HUES6 (cell line): ENCODE measurements at regions not wholly inside any gene's neighbourhood (a gene's known extent, or its start where the extent isn't known, plus 50 kb on each side); places are given as distances from the start of the nearest gene placed in this dataset.
"Not testable (repeated sequence)": the region's sequence is repeated elsewhere in the genome, so short reads cannot be mapped to it uniquely, and the experiment has no call there.

Experiments used
- H3K27ac ChIP-seq: 2 replicates; pipeline ENCODE4 v1.7.0; 2013; ENCODE audit warnings: low read depth, mild to moderate bottlenecking, low read length, inconsistent platforms
- H3K27me3 ChIP-seq: 2 replicates; pipeline ENCODE4 v1.6.1; 2013; ENCODE audit warnings: low read length; ENCODE audit not compliant: control insufficient read depth, insufficient read depth
- H3K36me3 ChIP-seq: 2 replicates; pipeline ENCODE4 v1.6.1; 2013; ENCODE audit warnings: low read length; ENCODE audit not compliant: control insufficient read depth, insufficient read depth
- H3K4me1 ChIP-seq: 2 replicates; pipeline ENCODE4 v1.6.1; 2013; ENCODE audit warnings: low read length; ENCODE audit not compliant: control insufficient read depth, insufficient read depth
- H3K4me3 ChIP-seq: 2 replicates; pipeline ENCODE4 v1.5.1; 2013; ENCODE audit warnings: low read depth, low read length
- H3K9ac ChIP-seq: one replicate; pipeline ENCODE4 v1.6.1; 2013; ENCODE audit warnings: mild to moderate bottlenecking, low read length
- H3K9me3 ChIP-seq: 2 replicates; pipeline ENCODE4 v1.6.1; 2013; ENCODE audit warnings: low read depth, low read length; ENCODE audit not compliant: control insufficient read depth, insufficient read depth

DNA sequence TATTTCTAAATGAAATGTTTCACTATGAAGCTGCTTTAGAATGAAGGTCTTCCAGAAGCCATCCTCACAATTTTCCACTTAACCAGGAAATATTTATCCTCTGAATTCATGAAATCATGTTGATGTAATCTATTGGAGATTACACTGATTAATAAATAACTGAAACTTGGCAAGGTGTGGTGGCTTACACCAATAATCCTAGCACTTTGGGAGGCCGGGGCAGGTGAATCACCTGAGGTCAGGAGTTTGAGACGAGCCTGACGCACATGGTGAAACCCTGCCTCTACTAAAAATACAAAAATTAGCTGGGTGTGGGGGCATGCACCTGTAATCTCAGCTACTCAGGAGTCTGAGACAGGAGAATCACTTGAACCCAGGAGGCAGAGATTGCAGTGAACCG, 73.8 kb upstream of the DAPK1 start:
- not testable (repeated sequence) for H3K9ac ChIP-seq, H3K27ac ChIP-seq, H3K4me3 ChIP-seq, H3K4me1 ChIP-seq, H3K27me3 ChIP-seq
- peaks cover 38% of the 10 kb centered on the region for H3K9me3 ChIP-seq
- peaks cover 30% of the 10 kb centered on the region for H3K36me3 ChIP-seq

- H3K9ac ChIP-seq = no peak overlapping the region
- no peak overlapping the region for H3K4me3 ChIP-seq
Measured at GRCh38 chr9:87425202-87425601, 72.5 kb upstream of the DAPK1 start.

GRCh38 chr9:87427851-87428506, 69.7 kb upstream of the DAPK1 start:
- Histone ChIP-seq H3K9ac (no peak overlapping the region), H3K4me1 (0 out of 2 replicates have a peak, but pooled peaks cover 4% of the 10 kb centered on the region), H3K36me3 (peaks cover 4% of the 10 kb centered on the region; the same call in 1 of the 2 replicates), H3K27me3 (no peaks in the 10 kb centered on the region), H3K27ac (no peak overlapping the region), H3K9me3 (peaks cover 20% of the 10 kb centered on the region), H3K4me3 (no peak overlapping the region)

More at GRCh38 chr9:87425202-87425601, 72.5 kb upstream of the DAPK1 start:
- Histone ChIP-seq H3K9me3 (peaks cover 29% of the 10 kb centered on the region), H3K27ac (no peak overlapping the region), H3K36me3 (peaks cover 17% of the 10 kb centered on the region), H3K4me1 (0 out of 2 replicates have a peak, but pooled peaks cover 4% of the 10 kb centered on the region), H3K27me3 (no peaks in the 10 kb centered on the region)

- H3K4me3 ChIP-seq = no peak overlapping the region
- H3K36me3 ChIP-seq = peaks cover 2% of the 10 kb centered on the region; the same call in 1 of the 2 replicates
- peaks cover 14% of the 10 kb centered on the region for H3K9me3 ChIP-seq
- H3K27me3 ChIP-seq = no peaks in the 10 kb centered on the region
- no peak overlapping the region for H3K27ac ChIP-seq
- 0 out of 2 replicates have a peak, but pooled peaks cover 4% of the 10 kb centered on the region for H3K4me1 ChIP-seq
- no peak overlapping the region for H3K9ac ChIP-seq
Measured at GRCh38 chr9:87428659-87429058, 69.0 kb upstream of the DAPK1 start.

GRCh38 chr9:87431837-87432236, 65.8 kb upstream of the DAPK1 start:
- Histone ChIP-seq H3K9ac (no peak overlapping the region), H3K4me3 (no peak overlapping the region), H3K9me3 (no peaks in the 10 kb centered on the region), H3K27me3 (no peaks in the 10 kb centered on the region), H3K36me3 (no peaks in the 10 kb centered on the region), H3K4me1 (peaks cover 19% of the 10 kb centered on the region), H3K27ac (no peak overlapping the region)

GRCh38 chr9:87433853-87434252, 63.8 kb upstream of the DAPK1 start:
- no peaks in the 10 kb centered on the region for H3K9me3 ChIP-seq
- H3K9ac ChIP-seq = no peak overlapping the region
- peaks cover 15% of the 10 kb centered on the region for H3K4me1 ChIP-seq
- H3K27ac ChIP-seq = no peak overlapping the region
- no peaks in the 10 kb centered on the region for H3K36me3 ChIP-seq
- H3K27me3 ChIP-seq = no peaks in the 10 kb centered on the region
- H3K4me3 ChIP-seq = no peak overlapping the region

DNA sequence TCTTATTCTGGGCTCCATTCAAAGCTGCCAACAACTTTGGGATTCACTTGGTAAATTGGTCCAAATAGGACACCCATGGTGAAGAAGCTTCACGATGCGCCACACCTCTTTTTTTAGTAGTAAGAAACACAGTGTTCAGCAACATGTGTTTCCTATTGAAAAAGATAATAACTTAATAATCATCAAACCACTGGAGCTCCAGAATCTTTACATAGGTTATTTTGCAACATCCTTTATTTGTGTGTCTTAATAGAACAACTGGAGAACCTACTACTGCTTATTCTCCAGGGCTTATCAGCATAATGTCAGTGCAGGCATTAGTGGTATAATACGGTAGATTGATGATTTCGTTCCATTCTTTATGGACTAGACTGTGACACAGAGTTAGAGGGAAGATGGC, 63.3 kb upstream of the DAPK1 start:
- no peaks in the 10 kb centered on the region for H3K27me3 ChIP-seq
- no peak overlapping the region for H3K4me3 ChIP-seq
- peaks cover 15% of the 10 kb centered on the region for H3K4me1 ChIP-seq
- H3K27ac ChIP-seq = no peak overlapping the region
- H3K9ac ChIP-seq = no peak overlapping the region
- no peaks in the 10 kb centered on the region for H3K36me3 ChIP-seq
- no peaks in the 10 kb centered on the region for H3K9me3 ChIP-seq

GRCh38 chr9:87435189-87435880, 62.3 kb upstream of the DAPK1 start:
- H3K4me1 ChIP-seq = peaks cover 15% of the 10 kb centered on the region
- H3K9ac ChIP-seq = no peak overlapping the region
- no peaks in the 10 kb centered on the region for H3K9me3 ChIP-seq
- no peaks in the 10 kb centered on the region for H3K27me3 ChIP-seq
- no peak overlapping the region for H3K27ac ChIP-seq
- H3K4me3 ChIP-seq = no peak overlapping the region
- no peaks in the 10 kb centered on the region for H3K36me3 ChIP-seq

DNA sequence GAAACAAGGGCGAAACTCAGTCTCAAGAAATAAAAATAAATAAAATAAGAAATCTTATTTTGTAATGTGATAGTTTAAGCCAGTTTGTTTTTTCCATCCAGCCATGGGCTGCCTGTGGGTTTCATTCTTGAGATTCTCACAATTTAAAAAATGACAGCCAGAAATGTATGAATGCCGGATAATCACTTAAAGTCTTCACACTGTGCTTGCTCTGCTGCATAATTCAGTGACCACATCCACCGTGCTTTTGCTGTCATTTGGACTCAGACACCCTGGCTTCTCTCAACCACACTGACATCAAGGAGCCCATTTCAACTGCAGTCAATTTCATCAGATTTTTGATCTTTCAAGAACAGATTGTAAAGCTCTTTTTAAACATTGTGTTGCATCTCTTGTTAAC, 61.0 kb upstream of the DAPK1 start:
- Histone ChIP-seq H3K36me3 (no peaks in the 10 kb centered on the region), H3K9ac (no peak overlapping the region), H3K4me1 (peaks cover 15% of the 10 kb centered on the region), H3K27me3 (no peaks in the 10 kb centered on the region), H3K27ac (no peak overlapping the region), H3K4me3 (no peak overlapping the region), H3K9me3 (no peaks in the 10 kb centered on the region)

- peaks cover 15% of the 10 kb centered on the region for H3K4me1 ChIP-seq
- H3K9ac ChIP-seq = no peak overlapping the region
- H3K4me3 ChIP-seq = no peak overlapping the region
- no peaks in the 10 kb centered on the region for H3K36me3 ChIP-seq
- no peaks in the 10 kb centered on the region for H3K9me3 ChIP-seq
- H3K27ac ChIP-seq = no peak overlapping the region
- H3K27me3 ChIP-seq = no peaks in the 10 kb centered on the region
Measured at GRCh38 chr9:87437966-87438365, 59.7 kb upstream of the DAPK1 start.

DNA sequence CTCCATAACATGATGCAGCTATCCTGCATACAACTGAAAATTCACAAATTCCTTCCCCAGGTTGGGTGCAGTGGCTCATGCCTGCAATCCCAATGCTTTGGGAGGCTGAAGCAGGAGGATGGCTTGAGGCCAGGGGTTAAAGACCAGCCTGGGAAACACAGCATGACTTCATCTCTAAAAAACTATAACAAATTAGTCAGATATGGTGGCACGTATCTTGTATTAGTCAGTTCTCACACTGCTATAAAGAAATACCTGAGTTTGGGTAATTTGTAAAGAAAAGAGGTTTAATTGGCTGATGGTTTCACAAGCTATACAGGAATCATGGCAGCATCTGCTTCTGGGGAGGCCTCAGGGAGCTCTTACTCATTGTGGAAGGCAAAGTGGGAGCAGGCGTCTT, 56.4 kb upstream of the DAPK1 start:
- no peak overlapping the region for H3K27ac ChIP-seq
- H3K9ac ChIP-seq = no peak overlapping the region
- H3K27me3 ChIP-seq = no peaks in the 10 kb centered on the region
- H3K9me3 ChIP-seq = no peaks in the 10 kb centered on the region
- no peak overlapping the region for H3K4me3 ChIP-seq
- peaks cover 3% of the 10 kb centered on the region for H3K4me1 ChIP-seq
- no peaks in the 10 kb centered on the region for H3K36me3 ChIP-seq
